ENCODE measurements at regions not wholly inside any gene's neighbourhood (a gene's known extent, or its start where the extent isn't known, plus 50 kb on each side); places are given as distances from the start of the nearest gene placed in this dataset.

GRCh38 chr7:68265258-68265657 is 1268.6 kb downstream of the TYW1 start:
- TF ChIP-seq POLR2AphosphoS5 (IDR thresholded peaks at IDR 0.05) = no peak
- TF ChIP-seq CTCF (IDR thresholded peaks at IDR 0.05) = no peak
